H9 (cell line): ENCODE measurements at regions not wholly inside any gene's neighbourhood (a gene's known extent, or its start where the extent isn't known, plus 50 kb on each side); places are given as distances from the start of the nearest gene placed in this dataset.

ENCODE experiments used
- DNase-seq: peaks from one replicate; pipeline ENCODE4 v3.0.0-alpha.2; 2017
- H2AFZ ChIP-seq: one replicate; pipeline ENCODE4 v1.6.1; 2013; ENCODE audit warnings: mild to moderate bottlenecking, low read length, control low read depth, moderate library complexity
- H2AK5ac ChIP-seq: 2 replicates; pipeline ENCODE4 v1.6.1; 2013; ENCODE audit warnings: low read length, control low read depth, mixed read lengths; ENCODE audit not compliant: insufficient read length
- H2BK120ac ChIP-seq: one replicate; pipeline ENCODE4 v1.6.1; 2013; ENCODE audit warnings: low read depth, mild to moderate bottlenecking, low read length, control low read depth, inconsistent platforms; ENCODE audit not compliant: poor library complexity, severe bottlenecking
- H2BK12ac ChIP-seq: 2 replicates; pipeline ENCODE4 v1.6.1; 2013; ENCODE audit warnings: low read length, control low read depth, mixed read lengths, low read depth; ENCODE audit not compliant: insufficient read length
- H2BK15ac ChIP-seq: 2 replicates; pipeline ENCODE4 v1.6.1; 2013; ENCODE audit warnings: low read depth, low read length, control low read depth
- H2BK20ac ChIP-seq: one replicate; pipeline ENCODE4 v1.6.1; 2013; ENCODE audit warnings: low read depth, mild to moderate bottlenecking, low read length, control low read depth, inconsistent platforms; ENCODE audit not compliant: poor library complexity, severe bottlenecking
- H2BK5ac ChIP-seq: 2 replicates; pipeline ENCODE4 v1.6.1; 2013; ENCODE audit warnings: low read length, control low read depth, mixed read lengths; ENCODE audit not compliant: insufficient read length
- H3K14ac ChIP-seq: 2 replicates; pipeline ENCODE4 v1.6.1; 2013; ENCODE audit warnings: low read length, control low read depth; ENCODE audit not compliant: insufficient read depth
- H3K18ac ChIP-seq: 2 replicates; pipeline ENCODE4 v1.6.1; 2013; ENCODE audit warnings: low read depth, mild to moderate bottlenecking, mixed read lengths, low read length, control low read depth; ENCODE audit not compliant: insufficient read length
- H3K23ac ChIP-seq: 2 replicates; pipeline ENCODE4 v1.6.1; 2013; ENCODE audit warnings: low read length, control low read depth, mixed read lengths, low read depth; ENCODE audit not compliant: insufficient read length
- H3K23me2 ChIP-seq: 2 replicates; pipeline ENCODE4 v1.6.1; 2013; ENCODE audit warnings: low read depth, mild to moderate bottlenecking, mixed read lengths, low read length, control low read depth; ENCODE audit not compliant: insufficient read length, poor library complexity, severe bottlenecking
- H3K27ac ChIP-seq: 2 replicates; pipeline ENCODE4 v1.5.1; 2013; ENCODE audit warnings: low read length, control low read depth, mixed read lengths, low read depth; ENCODE audit not compliant: insufficient read length
- H3K27me3 ChIP-seq: 2 replicates; pipeline ENCODE4 v1.6.1; 2013; ENCODE audit warnings: low read length, control low read depth, inconsistent platforms; ENCODE audit not compliant: insufficient read depth
- H3K4ac ChIP-seq: 2 replicates; pipeline ENCODE4 v1.6.1; 2013; ENCODE audit warnings: low read depth, mild to moderate bottlenecking, control low read depth, inconsistent platforms, low read length, moderate library complexity
- H3K4me1 ChIP-seq: 2 replicates; pipeline ENCODE4 v1.6.1; 2013; ENCODE audit warnings: low read length, control low read depth, inconsistent platforms; ENCODE audit not compliant: insufficient read depth
- H3K4me2 ChIP-seq: 2 replicates; pipeline ENCODE4 v1.6.1; 2013; ENCODE audit warnings: low read length, control low read depth, mixed read lengths; ENCODE audit not compliant: insufficient read length, insufficient read depth
- H3K56ac ChIP-seq: 2 replicates; pipeline ENCODE4 v1.6.1; 2013; ENCODE audit warnings: low read depth, mild to moderate bottlenecking, mixed read lengths, low read length, control low read depth; ENCODE audit not compliant: insufficient read length
- H3K79me1 ChIP-seq: 2 replicates; pipeline ENCODE4 v1.6.1; 2013; ENCODE audit warnings: low read depth, mild to moderate bottlenecking, moderate library complexity, low read length, control low read depth, inconsistent platforms; ENCODE audit not compliant: insufficient read depth, poor library complexity, severe bottlenecking
- H3K79me2 ChIP-seq: 2 replicates; pipeline ENCODE4 v1.6.1; 2013; ENCODE audit warnings: low read length, control low read depth, inconsistent platforms; ENCODE audit not compliant: insufficient read depth
- H3K9ac ChIP-seq: 2 replicates; pipeline ENCODE4 v1.6.1; 2013; ENCODE audit warnings: low read length, control low read depth, mixed read lengths; ENCODE audit not compliant: insufficient read length; ENCODE audit errors: extremely low read depth
- H3K9me3 ChIP-seq: one replicate; pipeline ENCODE4 v1.6.1; 2013; ENCODE audit warnings: low read depth, low read length, inconsistent platforms; ENCODE audit not compliant: control insufficient read depth
- H3T11ph ChIP-seq: one replicate; pipeline ENCODE4 v1.6.1; 2013; ENCODE audit warnings: mild to moderate bottlenecking, low read length, control low read depth, inconsistent platforms
- H4K20me1 ChIP-seq: one replicate; pipeline ENCODE4 v1.6.1; 2013; ENCODE audit not compliant: control insufficient read depth, insufficient read length, insufficient read depth
- H4K5ac ChIP-seq: 2 replicates; pipeline ENCODE4 v1.6.1; 2013; ENCODE audit warnings: low read depth, mild to moderate bottlenecking, mixed read lengths, low read length, control low read depth; ENCODE audit not compliant: insufficient read length
- H4K8ac ChIP-seq: replicated peaks from 2 replicates; pipeline ENCODE4 v1.6.1; 2013; ENCODE audit warnings: low read length, control low read depth, mixed read lengths, low read depth; ENCODE audit not compliant: insufficient read length
- H4K91ac ChIP-seq: 2 replicates; pipeline ENCODE4 v1.6.1; 2013; ENCODE audit warnings: low read depth, mild to moderate bottlenecking, moderate library complexity, mixed read lengths, low read length, control low read depth; ENCODE audit not compliant: insufficient read length
- H3K27ac Mint-ChIP-seq, 3 experiments: 2 replicates in 2 of 3; 3 replicates in 1 of 3; pipeline ENCODE4 v1.8.0; 2020 to 2021; ENCODE audit warnings: mixed read lengths in 3 of 3, mild to moderate bottlenecking in 1 of 3, moderate library complexity in 1 of 3
- H3K27me3 Mint-ChIP-seq: 2 replicates; pipeline ENCODE4 v1.8.0; 2021; ENCODE audit warnings: low read depth, mild to moderate bottlenecking, moderate library complexity, mixed read lengths
- H3K36me3 Mint-ChIP-seq, 3 experiments: 2 replicates in 2 of 3; 3 replicates in 1 of 3; pipeline ENCODE4 v1.8.0; 2020 to 2021; ENCODE audit warnings: low read depth in 3 of 3, mixed read lengths in 3 of 3; ENCODE audit not compliant: insufficient read depth in 1 of 3
- H3K4me1 Mint-ChIP-seq, 2 experiments: 2 replicates each; pipeline ENCODE4 v1.8.0; 2020; ENCODE audit warnings: mixed read lengths in 2 of 2
- H3K4me3 Mint-ChIP-seq, 2 experiments: 2 replicates in 1 of 2; 3 replicates in 1 of 2; pipeline ENCODE4 v1.8.0; 2020 to 2021; ENCODE audit warnings: mild to moderate bottlenecking in 2 of 2, mixed read lengths in 2 of 2, moderate library complexity in 1 of 2
- H3K9me3 Mint-ChIP-seq, 2 experiments: 2 replicates in 1 of 2; 3 replicates in 1 of 2; pipeline ENCODE4 v1.8.0; 2020; ENCODE audit warnings: mild to moderate bottlenecking in 2 of 2, mixed read lengths in 2 of 2, moderate library complexity in 1 of 2
- CTCF ChIP-seq: fragments of 200-600 bp; sonication (generic); conservative IDR thresholded peaks from 3 replicates; pipeline ENCODE4 v1.8.0; 2021; ENCODE audit warnings: antibody characterized with exemption, mild to moderate bottlenecking
- WGBS: extraction: QIAGEN DNeasy Blood & Tissue Kit; methylation state at CpG from one replicate; pipeline ENCODE4 v1.1.7; 2013; ENCODE audit warnings: missing lambda C conversion rate, low lambda C conversion rate, mixed read lengths; ENCODE audit not compliant: insufficient read length; ENCODE audit errors: extremely low coverage; 5-methylcytosine and 5-hydroxymethylcytosine counted together

DNA sequence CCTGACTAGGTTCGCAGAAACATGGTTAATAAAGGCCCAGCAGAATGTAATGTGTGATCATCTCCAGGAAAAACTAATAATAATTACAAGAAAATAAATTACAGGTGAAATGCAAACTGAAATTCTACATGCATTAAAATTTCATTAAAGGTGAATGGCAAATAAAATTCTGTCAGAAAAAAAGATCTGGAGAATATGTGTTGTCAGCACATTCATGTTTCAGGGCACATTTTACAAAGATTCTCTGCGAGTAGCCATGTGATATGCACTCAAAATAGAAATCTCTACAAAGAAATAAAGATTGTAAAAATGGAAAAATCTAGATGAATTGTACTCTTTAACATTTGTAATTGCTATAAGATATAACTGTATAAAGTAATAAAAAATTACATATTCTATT lies 765.2 kb downstream of the TMEM121 start:
- Histone ChIP-seq H2BK12ac (no peak overlapping the region), H3K4me1 (no peaks in the 10 kb centered on the region), H4K5ac (no peak overlapping the region), H4K8ac (no peak overlapping the region), H3K27ac (no peak overlapping the region), H4K91ac (no peak overlapping the region), H3K27me3 (no peaks in the 10 kb centered on the region), H2AK5ac (no peak overlapping the region), H2BK120ac (no peak overlapping the region), H3K56ac (no peak overlapping the region), H3K23me2 (no peaks in the 10 kb centered on the region), H2BK20ac (no peak overlapping the region), H3K18ac (no peak overlapping the region), H3K23ac (no peak overlapping the region), H3K4me2 (no peak overlapping the region), H3K9me3 (peaks cover 70% of the 10 kb centered on the region), H3K79me1 (no peaks in the 10 kb centered on the region), H2BK15ac (no peak overlapping the region), H2BK5ac (no peak overlapping the region), H4K20me1 (no peaks in the 10 kb centered on the region), H3K4ac (no peak overlapping the region), H3K9ac (no peak overlapping the region), H3T11ph (no peak overlapping the region), H3K14ac (no peak overlapping the region), H2AFZ (no peak overlapping the region), H3K79me2 (no peaks in the 10 kb centered on the region)
- H3K9me3 Mint-ChIP-seq = peaks cover 79 to 86% of the 10 kb centered on the region in 2 experiments
- no peaks in the 10 kb centered on the region for H3K4me1 Mint-ChIP-seq
- no peak for TF ChIP-seq CTCF
- peaks cover 12 to 23% (median 13%) of the 10 kb centered on the region in 3 experiments; a peak in 6 of 7 replicates for H3K36me3 Mint-ChIP-seq
- DNase-seq = no peak
- no peak overlapping the region for H3K4me3 Mint-ChIP-seq
- H3K27ac Mint-ChIP-seq = no peak overlapping the region
- no CpG with 5 or more reads among the region's 2 CpGs for WGBS
- peaks cover 1% of the 10 kb centered on the region for H3K27me3 Mint-ChIP-seq
